HCT116 (cell line): ENCODE measurements at regions not wholly inside any gene's neighbourhood (a gene's known extent, or its start where the extent isn't known, plus 50 kb on each side); places are given as distances from the start of the nearest gene placed in this dataset.

Experiments used
- ATAC-seq: fragments of 200-7000 bp; cut with Tn5 transposase; 2 replicates; pipeline ENCODE4 v1.9.1; 2020; ENCODE audit warnings: mild to moderate bottlenecking, moderate library complexity
- BruUV-seq: library from RNA; stranded (reverse); fragments of 400-500 nt; replicated peaks from 2 replicates; lab custom pipeline; 2021; lab: Mats Ljungman, UMichigan
- CTCF ChIA-PET: fragments of 300-600 bp; sonication (Branson Sonifier 250); formaldehyde crosslinking; loops from one replicate; lab custom pipeline; 2021; ENCODE audit warnings: antibody characterized with exemption; lab: Charles Lee
- POLR2A ChIA-PET: fragments of 300-600, 350-600 bp; sonication (Branson Sonifier 250); formaldehyde crosslinking; loops from one replicate; lab custom pipeline; 2021; ENCODE audit warnings: antibody characterized with exemption; lab: Charles Lee
- RAD21 ChIA-PET, 2 experiments: fragments of 300-600 bp; sonication (Branson Sonifier 250); formaldehyde crosslinking; loops; one replicate each; lab custom pipeline; 2023; ENCODE audit warnings: low total read pairs in 2 of 2; ENCODE audit not compliant: uncharacterized antibody in 2 of 2, unreplicated experiment in 2 of 2, low non-redundant PET in 1 of 2; lab: Charles Lee
- DNase-seq: peaks from one replicate; pipeline ENCODE4 v3.0.0-alpha.2; 2010; ENCODE audit warnings: low read depth, low spot score
- H2AFZ ChIP-seq: fragments of 200-600 bp; shearing (Covaris generic), sonication (generic); 2 replicates; pipeline ENCODE4 v1.6.1; 2017; ENCODE audit warnings: low read depth, mixed run types, mixed read lengths, antibody characterized with exemption, low read length; ENCODE audit not compliant: poor library complexity, severe bottlenecking
- H3K27ac ChIP-seq: 2 replicates; pipeline ENCODE4 v1.5.1; 2012; ENCODE audit warnings: low read depth, low read length
- H3K27me3 ChIP-seq: fragments of 200-600 bp; sonication (generic); 2 replicates; pipeline ENCODE4 v1.6.1; 2016; ENCODE audit warnings: mixed run types, low read length, mixed read lengths; ENCODE audit not compliant: insufficient read depth
- H3K36me3 ChIP-seq, 2 experiments: fragments of 200-500 bp in 1 of 2; fragments of 200-600 bp in 1 of 2; sonication (Bioruptor generic) in 1 of 2; sonication (generic) in 1 of 2; 2 replicates each; pipeline versions ENCODE4 v1.5.1 to v1.6.1; 2014 to 2016; ENCODE audit warnings: low read length in 2 of 2, inconsistent platforms in 1 of 2, mixed read lengths in 1 of 2, mixed run types in 1 of 2; ENCODE audit not compliant: insufficient read depth in 2 of 2, control insufficient read depth in 1 of 2
- H3K4me1 ChIP-seq, 2 experiments: fragments of 200-600 bp in 1 of 2; sonication (generic) in 1 of 2; 2 replicates each; pipeline versions ENCODE4 v1.5.1 to v1.6.1; 2012 to 2017; ENCODE audit warnings: low read length in 2 of 2, inconsistent platforms in 1 of 2, mild to moderate bottlenecking in 1 of 2, mixed read lengths in 1 of 2, mixed run types in 1 of 2, moderate library complexity in 1 of 2; ENCODE audit not compliant: insufficient read depth in 2 of 2, control insufficient read depth in 1 of 2
- H3K4me2 ChIP-seq: fragments of 200-600 bp; sonication (generic); 2 replicates; pipeline ENCODE4 v1.6.1; 2017; ENCODE audit warnings: mixed run types, low read length, mixed read lengths
- H3K4me3 ChIP-seq, 2 experiments: fragments of 200-600 bp in 1 of 2; sonication (generic) in 1 of 2; replicated peaks in 1 of 2; 2 replicates each; pipeline ENCODE4 v1.5.1; 2011 to 2016; ENCODE audit warnings: low read length in 2 of 2, control low read depth in 1 of 2, low read depth in 1 of 2, mild to moderate bottlenecking in 1 of 2, mixed read lengths in 1 of 2, mixed run types in 1 of 2
- H3K79me2 ChIP-seq: fragments of 200-600 bp; sonication (generic); 2 replicates; pipeline ENCODE4 v1.6.1; 2017; ENCODE audit warnings: mild to moderate bottlenecking, mixed run types, low read length, moderate library complexity, mixed read lengths; ENCODE audit not compliant: insufficient read depth
- H3K9ac ChIP-seq: fragments of 200-600 bp; sonication (generic); 2 replicates; pipeline ENCODE4 v1.6.1; 2016; ENCODE audit warnings: low read length, mixed read lengths
- H3K9me2 ChIP-seq: fragments of 200-600 bp; sonication (generic), shearing (Covaris generic); 2 replicates; pipeline ENCODE4 v1.6.1; 2017; ENCODE audit warnings: mixed run types, mild to moderate bottlenecking, moderate library complexity; ENCODE audit not compliant: insufficient read depth
- H3K9me3 ChIP-seq, 2 experiments: fragments of 200-500 bp in 1 of 2; fragments of 200-600 bp in 1 of 2; sonication (Bioruptor generic) in 1 of 2; sonication (generic) in 1 of 2; 2 replicates each; pipeline ENCODE4 v1.6.1; 2014 to 2017; ENCODE audit warnings: low read length in 2 of 2, mixed read lengths in 2 of 2, inconsistent platforms in 1 of 2, low read depth in 1 of 2, mild to moderate bottlenecking in 1 of 2, mixed run types in 1 of 2, moderate library complexity in 1 of 2; ENCODE audit not compliant: control insufficient read depth in 1 of 2, insufficient read depth in 1 of 2
- H4K20me1 ChIP-seq: fragments of 200-600 bp; sonication (generic), shearing (Covaris generic); 2 replicates; pipeline ENCODE4 v1.6.1; 2017; ENCODE audit warnings: mixed run types, mild to moderate bottlenecking, moderate library complexity; ENCODE audit not compliant: insufficient read depth
- EGR1 ChIP-seq: IDR thresholded peaks from 2 replicates; pipeline ENCODE4 v1.6.1; 2012; ENCODE audit warnings: low read depth
- ELF1 ChIP-seq: IDR thresholded peaks from 2 replicates; pipeline ENCODE4 v1.6.1; 2012; ENCODE audit warnings: low read depth, borderline replicate concordance
- EZH2 ChIP-seq: fragments of 200-600 bp; sonication (generic); IDR thresholded peaks from 2 replicates; pipeline ENCODE4 v1.6.1; 2017; ENCODE audit warnings: antibody characterized with exemption, mixed run types
- EZH2phosphoT487 ChIP-seq: fragments of 200-600 bp; IDR thresholded peaks from 2 replicates; pipeline ENCODE4 v1.6.1; 2018; ENCODE audit warnings: antibody characterized with exemption, borderline replicate concordance
- FOSL1 ChIP-seq: IDR thresholded peaks from 2 replicates; pipeline ENCODE4 v1.6.1; 2012; ENCODE audit warnings: low read depth
- JUND ChIP-seq: IDR thresholded peaks from 2 replicates; pipeline ENCODE4 v1.6.1; 2012
- POLR2A ChIP-seq: IDR thresholded peaks from 2 replicates; pipeline ENCODE4 v1.7.0; 2011; ENCODE audit warnings: borderline replicate concordance; ENCODE audit not compliant: insufficient read depth, insufficient read length; ENCODE audit errors: extremely low read depth
- POLR2AphosphoS5 ChIP-seq: IDR thresholded peaks from 2 replicates; pipeline ENCODE4 v1.6.1; 2011; ENCODE audit warnings: mild to moderate bottlenecking, low read depth, low read length, moderate library complexity
- RAD21 ChIP-seq: IDR thresholded peaks from 2 replicates; pipeline ENCODE4 v1.6.1; 2012; ENCODE audit warnings: low read depth, mild to moderate bottlenecking
- REST ChIP-seq: IDR thresholded peaks from 2 replicates; pipeline ENCODE4 v1.6.1; 2012; ENCODE audit warnings: low read depth
- SIN3A ChIP-seq: IDR thresholded peaks from 2 replicates; pipeline ENCODE4 v1.6.1; 2012; ENCODE audit warnings: low read depth
- SP1 ChIP-seq: IDR thresholded peaks from 2 replicates; pipeline ENCODE4 v1.6.1; 2012; ENCODE audit warnings: low read depth
- TCF7L2 ChIP-seq: IDR thresholded peaks from 2 replicates; pipeline ENCODE4 v1.7.0; 2011; ENCODE audit warnings: borderline replicate concordance, inconsistent platforms; ENCODE audit not compliant: insufficient read depth, insufficient read length; ENCODE audit errors: extremely low read depth
- YY1 ChIP-seq: IDR thresholded peaks from 2 replicates; pipeline ENCODE4 v1.6.1; 2011; ENCODE audit warnings: low read length, low read depth, moderate library complexity, mild to moderate bottlenecking; ENCODE audit not compliant: insufficient replicate concordance; ENCODE audit errors: extremely low read depth
- ZBTB33 ChIP-seq: IDR thresholded peaks from 2 replicates; pipeline ENCODE4 v1.6.1; 2011; ENCODE audit warnings: mild to moderate bottlenecking, low read length, moderate library complexity; ENCODE audit not compliant: insufficient replicate concordance; ENCODE audit errors: extremely low read depth
- ZFX ChIP-seq: fragments of 450-650 bp; IDR thresholded peaks from 2 replicates; pipeline ENCODE4 v1.6.1; 2017
- intact Hi-C: fragments of 100-400 bp; cut with micrococcal nuclease; formaldehyde crosslinking; loops from 2 replicates; pipeline ENCODE4 v1.10.0; 2022
- TF ChIP-seq, protein P1 (sequence below): IDR thresholded peaks from 2 replicates; pipeline ENCODE4 v1.6.1; 2012

- no peaks in the 10 kb centered on the region for H3K9me3 ChIP-seq
- no peaks in the 10 kb centered on the region for H3K79me2 ChIP-seq
- H3K4me2 ChIP-seq, result no peak overlapping the region
- DNase-seq, result no peak
- ChIA-PET RAD21 (no interaction called here), CTCF (no interaction called here), POLR2A (no interaction called here)
- no peak overlapping the region for H3K9ac ChIP-seq
- H3K4me3 ChIP-seq, result no peak overlapping the region
- H3K9me2 ChIP-seq, result no peaks in the 10 kb centered on the region
- H3K27me3 ChIP-seq, result no peaks in the 10 kb centered on the region
- H4K20me1 ChIP-seq, result no peaks in the 10 kb centered on the region
- no peaks in the 10 kb centered on the region for H3K36me3 ChIP-seq
- H3K4me1 ChIP-seq, result no peaks in the 10 kb centered on the region
- intact Hi-C loops, result no loop called here
- no TSS peak for BruUV-seq
- no peak overlapping the region for H3K27ac ChIP-seq
- TF ChIP-seq ZBTB33 (no peak), YY1 (no peak), POLR2AphosphoS5 (no peak), SP1 (no peak), FOSL1 (no peak), TCF7L2 (no peak)
- TF ChIP-seq, all 23 proteins: peak for 0
- H2AFZ ChIP-seq, result no peak overlapping the region
- no peak for ATAC-seq
Measured at GRCh38 chr5:40010436-40010835, 585.7 kb upstream of the DAB2 start.

DNA sequence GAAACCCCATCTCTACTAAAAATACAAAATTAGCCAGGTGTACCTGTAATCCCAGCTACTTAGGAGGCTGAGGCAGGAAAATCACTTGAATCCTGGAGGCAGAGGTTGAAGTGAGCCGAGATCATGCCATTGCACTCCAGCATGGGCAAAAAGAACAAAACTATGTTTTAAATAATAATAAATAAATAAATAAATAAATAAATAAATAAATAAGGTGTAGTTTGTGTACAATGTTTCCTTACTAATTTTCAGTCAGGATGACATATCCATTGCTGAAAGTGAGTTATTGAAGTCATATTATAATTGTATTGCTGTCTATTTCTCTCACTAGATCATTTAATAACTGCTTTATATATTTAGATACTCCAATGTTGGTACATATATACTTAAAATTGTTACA lies 581.5 kb upstream of the DAB2 start:
- ATAC-seq (no peak), DNase-seq (no peak)
- Histone ChIP-seq H3K79me2 (no peaks in the 10 kb centered on the region), H3K9me2 (no peaks in the 10 kb centered on the region), H3K27me3 (no peaks in the 10 kb centered on the region), H4K20me1 (no peaks in the 10 kb centered on the region), H2AFZ (no peak overlapping the region), H3K4me2 (no peak overlapping the region), H3K9me3 (no peaks in the 10 kb centered on the region), H3K4me1 (no peaks in the 10 kb centered on the region), H3K36me3 (no peaks in the 10 kb centered on the region), H3K27ac (no peak overlapping the region), H3K9ac (no peak overlapping the region), H3K4me3 (no peak overlapping the region)
- CTCF ChIA-PET, result no interaction called here
- BruUV-seq, result no TSS peak
- RAD21 ChIA-PET, result no interaction called here
- intact Hi-C loops, result no loop called here
- POLR2A ChIA-PET, result no interaction called here
- TF ChIP-seq ELF1 (no peak), REST (no peak), ZFX (no peak), FOSL1 (no peak), POLR2A (no peak), RAD21 (no peak), EZH2 (no peak), YY1 (no peak), EZH2phosphoT487 (no peak), SIN3A (no peak), EGR1 (no peak), JUND (no peak)
- TF ChIP-seq, protein P1, sequence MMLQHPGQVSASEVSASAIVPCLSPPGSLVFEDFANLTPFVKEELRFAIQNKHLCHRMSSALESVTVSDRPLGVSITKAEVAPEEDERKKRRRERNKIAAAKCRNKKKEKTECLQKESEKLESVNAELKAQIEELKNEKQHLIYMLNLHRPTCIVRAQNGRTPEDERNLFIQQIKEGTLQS, result no peak
